ENCODE measurements at regions not wholly inside any gene's neighbourhood (a gene's known extent, or its start where the extent isn't known, plus 50 kb on each side); places are given as distances from the start of the nearest gene placed in this dataset.

- DNase-seq (no peak), ATAC-seq (no peak)
Observed at GRCh38 chr2:172361360-172361759, 66.0 kb upstream of the ITGA6 start.

GRCh38 chr2:172361840-172362239, 65.5 kb upstream of the ITGA6 start:
- ATAC-seq, result no peak

GRCh38 chr2:172364261-172364660, 63.1 kb upstream of the ITGA6 start:
- ATAC-seq, result no peak
- no peak for DNase-seq

More at GRCh38 chr2:172361840-172362239, 65.5 kb upstream of the ITGA6 start:
- no peak for DNase-seq

GRCh38 chr2:172366596-172367150, 60.7 kb upstream of the ITGA6 start:
- ATAC-seq (no peak), DNase-seq (no peak)

- DNase-seq (no peak), ATAC-seq (no peak)
Observed at GRCh38 chr2:172370821-172371455, 56.4 kb upstream of the ITGA6 start.

- ATAC-seq (no peak), DNase-seq (no peak)
Observed at GRCh38 chr2:172372436-172372835, 55.0 kb upstream of the ITGA6 start.

GRCh38 chr2:172373076-172373475, 54.3 kb upstream of the ITGA6 start:
- no peak for ATAC-seq

GRCh38 chr2:172373766-172374165, 53.6 kb upstream of the ITGA6 start:
- DNase-seq, result no peak
- no peak for ATAC-seq

More at GRCh38 chr2:172373076-172373475, 54.3 kb upstream of the ITGA6 start:
- no peak for DNase-seq

- no peak for DNase-seq
- ATAC-seq, result no peak
Observed at GRCh38 chr2:172374318-172375240, 52.8 kb upstream of the ITGA6 start.

- DNase-seq (no peak), ATAC-seq (no peak)
Observed at GRCh38 chr2:172375251-172375650, 52.1 kb upstream of the ITGA6 start.

- ATAC-seq, result no peak
- DNase-seq, result no peak
Observed at GRCh38 chr2:172376016-172376415, 51.4 kb upstream of the ITGA6 start.

- ATAC-seq, result no peak
- no peak for DNase-seq
Observed at GRCh38 chr2:172376505-172377125, 50.8 kb upstream of the ITGA6 start.

- no peak for DNase-seq
- ATAC-seq, result no peak
Observed at GRCh38 chr2:172377408-172377807, 50.0 kb upstream of the ITGA6 start.
